ENCODE measurements at regions not wholly inside any gene's neighbourhood (a gene's known extent, or its start where the extent isn't known, plus 50 kb on each side); places are given as distances from the start of the nearest gene placed in this dataset.
"Not testable (repeated sequence)": the region's sequence is repeated elsewhere in the genome, so short reads cannot be mapped to it uniquely, and the experiment has no call there.

GRCh38 chrX:63198693-63199092, 152.4 kb downstream of the SPIN4 start:
- TF ChIP-seq POLR2A (IDR thresholded peaks at IDR 0.05; ENCODE audit: low read depth, low read length); TAF1 (IDR thresholded peaks at IDR 0.05; ENCODE audit: borderline replicate concordance, low read depth, low read length); POLR2AphosphoS5 (IDR thresholded peaks at IDR 0.05; ENCODE audit: low read depth, low read length): not testable (repeated sequence)

All from GM12892 (cell line).